OCI-LY1 (cell line): ENCODE measurements at regions not wholly inside any gene's neighbourhood (a gene's known extent, or its start where the extent isn't known, plus 50 kb on each side); places are given as distances from the start of the nearest gene placed in this dataset.

Experiments used
- H2AFZ ChIP-seq: fragments of 200-600 bp; sonication (generic), shearing (Covaris generic); 2 replicates; pipeline ENCODE4 v1.6.0; 2014; ENCODE audit warnings: antibody characterized with exemption, mild to moderate bottlenecking, low read length
- H3F3A ChIP-seq: fragments of 200-600 bp; sonication (generic), shearing (Covaris generic); 2 replicates; pipeline ENCODE4 v1.6.0; 2014; ENCODE audit warnings: mild to moderate bottlenecking, antibody characterized with exemption, low read length, moderate library complexity; ENCODE audit not compliant: insufficient read depth
- H3K27ac ChIP-seq: fragments of 200-600 bp; sonication (generic); 2 replicates; pipeline ENCODE4 v1.5.1; 2014; ENCODE audit warnings: low read length, mixed run types, mild to moderate bottlenecking, low read depth; ENCODE audit not compliant: poor library complexity, severe bottlenecking
- H3K27me3 ChIP-seq: fragments of 200-600 bp; sonication (generic); 2 replicates; pipeline ENCODE4 v1.6.0; 2014; ENCODE audit warnings: antibody characterized with exemption, mild to moderate bottlenecking, low read length, moderate library complexity; ENCODE audit not compliant: insufficient read depth
- H3K36me3 ChIP-seq: fragments of 200-600 bp; sonication (generic); 2 replicates; pipeline ENCODE4 v1.6.1; 2014; ENCODE audit warnings: mild to moderate bottlenecking, antibody characterized with exemption, low read length, moderate library complexity, mixed read lengths; ENCODE audit not compliant: insufficient read depth
- H3K4me1 ChIP-seq: fragments of 200-600 bp; sonication (generic); 2 replicates; pipeline ENCODE4 v1.5.1; 2014; ENCODE audit warnings: mild to moderate bottlenecking, low read length, moderate library complexity; ENCODE audit not compliant: insufficient read depth, severe bottlenecking
- H3K4me2 ChIP-seq: fragments of 200-600 bp; sonication (generic), shearing (Covaris generic); 2 replicates; pipeline ENCODE4 v1.6.1; 2014; ENCODE audit warnings: low read length
- H3K4me3 ChIP-seq: fragments of 200-600 bp; sonication (generic); 2 replicates; pipeline ENCODE4 v1.5.1; 2014; ENCODE audit warnings: low read length, low read depth, mild to moderate bottlenecking, mixed read lengths; ENCODE audit not compliant: poor library complexity, severe bottlenecking
- H3K79me2 ChIP-seq: fragments of 200-600 bp; shearing (Covaris generic); 2 replicates; pipeline ENCODE4 v1.6.1; 2016; ENCODE audit warnings: mixed run types, low read length, mixed read lengths; ENCODE audit not compliant: insufficient read depth
- H3K9ac ChIP-seq: fragments of 200-600 bp; sonication (generic), shearing (Covaris generic); 2 replicates; pipeline ENCODE4 v1.6.1; 2014; ENCODE audit warnings: mild to moderate bottlenecking, low read length, mixed read lengths
- H3K9me2 ChIP-seq: fragments of 200-600 bp; sonication (generic), shearing (Covaris generic); 2 replicates; pipeline ENCODE4 v1.6.1; 2014; ENCODE audit warnings: low read depth, mild to moderate bottlenecking, low read length, mixed read lengths
- H3K9me3 ChIP-seq: fragments of 200-600 bp; shearing (Covaris generic); 2 replicates; pipeline ENCODE4 v1.6.1; 2014; ENCODE audit warnings: low read length, mixed read lengths
- H4K20me1 ChIP-seq: fragments of 200-600 bp; sonication (generic), shearing (Covaris generic); 2 replicates; pipeline ENCODE4 v1.6.0; 2016; ENCODE audit warnings: mild to moderate bottlenecking, low read length; ENCODE audit not compliant: insufficient read depth
- EZH2 ChIP-seq: fragments of 200-600 bp; sonication (generic), shearing (Covaris generic); IDR thresholded peaks from 2 replicates; pipeline ENCODE4 v1.8.0; 2017; ENCODE audit warnings: borderline replicate concordance, mixed run types, mild to moderate bottlenecking, antibody characterized with exemption, low read length, moderate library complexity, mixed read lengths
- TF ChIP-seq, protein P1 (sequence below): fragments of 200-600 bp; sonication (generic), shearing (Covaris generic); IDR thresholded peaks from 2 replicates; pipeline ENCODE4 v1.5.1; 2017; ENCODE audit warnings: mild to moderate bottlenecking, antibody characterized with exemption, low read length, moderate library complexity, mixed read lengths

DNA sequence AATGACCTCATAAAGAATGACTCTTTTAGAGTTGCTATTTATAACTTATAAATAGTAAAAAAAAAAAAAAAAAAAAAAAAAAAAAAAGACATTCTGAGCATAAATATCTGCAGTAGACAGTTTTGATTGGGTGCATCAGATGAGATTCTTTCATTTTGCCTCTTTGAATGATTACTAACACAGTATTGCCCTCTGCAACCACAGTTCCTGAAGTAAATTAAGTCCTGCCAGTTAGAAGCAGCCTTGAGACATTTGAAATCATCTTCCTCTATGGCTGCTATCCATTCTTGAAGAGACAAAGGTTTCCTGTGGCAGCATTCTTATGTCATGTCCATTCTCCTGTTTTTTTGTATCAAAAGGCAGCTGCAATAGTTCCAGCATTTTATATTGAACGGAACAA, 892.4 kb upstream of the MIR17HG start:
- Histone ChIP-seq H3K27me3 (no peaks in the 10 kb centered on the region), H3K9me3 (no peaks in the 10 kb centered on the region), H4K20me1 (no peaks in the 10 kb centered on the region), H3K9me2 (no peaks in the 10 kb centered on the region), H3K4me3 (no peak overlapping the region), H3K27ac (no peak overlapping the region), H3K4me1 (no peaks in the 10 kb centered on the region), H3K9ac (no peak overlapping the region), H3K36me3 (no peaks in the 10 kb centered on the region), H2AFZ (no peak overlapping the region), H3K79me2 (no peaks in the 10 kb centered on the region), H3F3A (no peaks in the 10 kb centered on the region), H3K4me2 (no peak overlapping the region)
- TF ChIP-seq EZH2: no peak
- TF ChIP-seq, protein P1, sequence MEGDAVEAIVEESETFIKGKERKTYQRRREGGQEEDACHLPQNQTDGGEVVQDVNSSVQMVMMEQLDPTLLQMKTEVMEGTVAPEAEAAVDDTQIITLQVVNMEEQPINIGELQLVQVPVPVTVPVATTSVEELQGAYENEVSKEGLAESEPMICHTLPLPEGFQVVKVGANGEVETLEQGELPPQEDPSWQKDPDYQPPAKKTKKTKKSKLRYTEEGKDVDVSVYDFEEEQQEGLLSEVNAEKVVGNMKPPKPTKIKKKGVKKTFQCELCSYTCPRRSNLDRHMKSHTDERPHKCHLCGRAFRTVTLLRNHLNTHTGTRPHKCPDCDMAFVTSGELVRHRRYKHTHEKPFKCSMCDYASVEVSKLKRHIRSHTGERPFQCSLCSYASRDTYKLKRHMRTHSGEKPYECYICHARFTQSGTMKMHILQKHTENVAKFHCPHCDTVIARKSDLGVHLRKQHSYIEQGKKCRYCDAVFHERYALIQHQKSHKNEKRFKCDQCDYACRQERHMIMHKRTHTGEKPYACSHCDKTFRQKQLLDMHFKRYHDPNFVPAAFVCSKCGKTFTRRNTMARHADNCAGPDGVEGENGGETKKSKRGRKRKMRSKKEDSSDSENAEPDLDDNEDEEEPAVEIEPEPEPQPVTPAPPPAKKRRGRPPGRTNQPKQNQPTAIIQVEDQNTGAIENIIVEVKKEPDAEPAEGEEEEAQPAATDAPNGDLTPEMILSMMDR: no peak

DNA sequence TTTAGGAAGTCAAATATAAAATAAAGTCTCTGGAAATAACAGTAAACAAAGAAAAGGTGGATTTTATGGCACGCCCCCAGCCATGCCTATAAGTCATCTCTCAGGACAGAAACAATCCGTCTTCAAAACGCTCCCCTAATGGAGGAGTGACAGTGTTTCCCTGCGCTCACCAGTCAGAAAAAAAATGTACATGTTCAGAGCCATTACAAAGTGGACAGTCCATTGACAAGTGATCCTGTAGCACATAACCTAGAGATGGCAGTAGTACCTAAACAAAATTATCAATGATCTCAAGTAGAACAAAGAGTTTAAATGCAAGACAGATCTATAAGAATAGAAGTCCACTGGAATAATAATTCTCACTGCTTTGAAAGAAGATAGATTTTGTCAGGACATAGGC, 891.7 kb upstream of the MIR17HG start:
- Histone ChIP-seq H3K9me2 (no peaks in the 10 kb centered on the region), H3K79me2 (no peaks in the 10 kb centered on the region), H3K4me2 (no peak overlapping the region), H3K36me3 (no peaks in the 10 kb centered on the region), H2AFZ (no peak overlapping the region), H3K4me3 (no peak overlapping the region), H3K27ac (no peak overlapping the region), H3K27me3 (no peaks in the 10 kb centered on the region), H4K20me1 (no peaks in the 10 kb centered on the region), H3K9ac (no peak overlapping the region), H3F3A (no peaks in the 10 kb centered on the region), H3K4me1 (no peaks in the 10 kb centered on the region), H3K9me3 (no peaks in the 10 kb centered on the region)
- TF ChIP-seq, protein P1: no peak
- TF ChIP-seq EZH2: no peak

DNA sequence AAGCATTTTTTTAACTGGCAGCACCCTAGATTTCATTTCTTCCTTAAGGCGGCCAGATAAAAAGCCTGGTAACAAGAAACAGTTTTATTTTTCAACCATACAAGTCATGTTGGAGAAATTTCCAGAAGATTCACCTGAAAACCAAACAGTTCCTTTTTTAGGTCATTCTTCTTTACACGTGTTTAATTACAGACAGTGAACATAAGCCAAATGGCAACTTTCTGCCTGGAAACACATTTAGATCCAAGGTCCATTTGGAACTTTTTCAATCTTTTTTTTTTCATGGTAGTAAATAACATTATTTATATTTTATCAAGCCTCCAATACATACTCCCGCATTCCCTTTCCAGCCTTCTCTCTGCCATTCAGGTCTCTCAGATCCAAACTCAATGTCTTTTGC, 886.1 kb upstream of the MIR17HG start:
- Histone ChIP-seq H3K4me1 (no peaks in the 10 kb centered on the region), H3F3A (no peaks in the 10 kb centered on the region), H3K9me3 (no peaks in the 10 kb centered on the region), H3K9ac (no peak overlapping the region), H3K27me3 (no peaks in the 10 kb centered on the region), H3K27ac (no peak overlapping the region), H3K9me2 (no peaks in the 10 kb centered on the region), H3K4me2 (no peak overlapping the region), H3K79me2 (no peaks in the 10 kb centered on the region), H4K20me1 (no peaks in the 10 kb centered on the region), H2AFZ (no peak overlapping the region), H3K4me3 (no peak overlapping the region), H3K36me3 (no peaks in the 10 kb centered on the region)
- TF ChIP-seq, protein P1: no peak
- no peak for TF ChIP-seq EZH2
